ENCODE measurements at regions not wholly inside any gene's neighbourhood (a gene's known extent, or its start where the extent isn't known, plus 50 kb on each side); places are given as distances from the start of the nearest gene placed in this dataset.

GRCh38 chr6:167647306-167647705, 179.4 kb upstream of the AFDN start:
- Histone ChIP-seq H3K4me3 (ENCODE audit: low read depth, low read length) (no peak overlapping the region), H3K4me2 (ENCODE audit: low read length) (no peak overlapping the region), H3K18ac (ENCODE audit: low read length) (no peak overlapping the region), H4K12ac (ENCODE audit: low read depth, low read length) (no peak overlapping the region), H3K14ac (ENCODE audit: low read length) (no peak overlapping the region), H3K9ac (ENCODE audit: low read length) (no peak overlapping the region), H3K36me3 (ENCODE audit: control insufficient read depth in 1 of 2, insufficient read depth in 2 of 2, low read length in 2 of 2) (no peaks in the 10 kb centered on the region), H4K91ac (ENCODE audit: low read depth, low read length) (no peak overlapping the region), H3K79me1 (ENCODE audit: low read length) (no peaks in the 10 kb centered on the region), H3K27ac (ENCODE audit: low read depth, low read length) (no peak overlapping the region), H3K9me3 (ENCODE audit: insufficient read depth, low read depth, low read length) (peaks cover 9% of the 10 kb centered on the region), H2AK5ac (ENCODE audit: low read length) (no peak overlapping the region), H3K4ac (ENCODE audit: low read depth, low read length) (no peak overlapping the region), H3K27me3 (ENCODE audit: insufficient read depth, low read length) (no peaks in the 10 kb centered on the region), H3K4me1 (ENCODE audit: control insufficient read depth in 1 of 2, insufficient read depth in 2 of 2, low read length in 2 of 2) (peaks cover 0 to 2% of the 10 kb centered on the region in 2 experiments), H2BK120ac (ENCODE audit: insufficient read depth, low read length, poor library complexity) (no peak overlapping the region), H4K8ac (ENCODE audit: low read depth, low read length) (no peak overlapping the region), H3K79me2 (ENCODE audit: control insufficient read depth, insufficient read depth, low read length, poor library complexity) (no peaks in the 10 kb centered on the region), H2AFZ (ENCODE audit: insufficient read depth, low read length, poor library complexity) (no peak overlapping the region), H2BK12ac (ENCODE audit: low read length) (no peak overlapping the region), H3K23ac (ENCODE audit: low read length) (no peak overlapping the region), H2BK5ac (ENCODE audit: low read depth, low read length, poor library complexity) (no peak overlapping the region)
- no peak for DNase-seq
- WGBS (ENCODE audit: extremely low coverage, insufficient coverage, insufficient read length) = no CpG with 5 or more reads among the region's 4 CpGs

GRCh38 chr6:167647737-167648470, 178.8 kb upstream of the AFDN start:
- H2BK12ac ChIP-seq (ENCODE audit: low read length) = no peak overlapping the region
- H4K8ac ChIP-seq (ENCODE audit: low read depth, low read length) = no peak overlapping the region
- WGBS (ENCODE audit: extremely low coverage, insufficient coverage, insufficient read length) = no CpG with 5 or more reads among the region's 13 CpGs
- peaks cover 9% of the 10 kb centered on the region for H3K9me3 ChIP-seq (ENCODE audit: insufficient read depth, low read depth, low read length)
- no peak overlapping the region for H3K14ac ChIP-seq (ENCODE audit: low read length)
- H3K4me1 ChIP-seq (ENCODE audit: control insufficient read depth in 1 of 2, insufficient read depth in 2 of 2, low read length in 2 of 2) = peaks cover 0 to 4% of the 10 kb centered on the region in 2 experiments
- H2AFZ ChIP-seq (ENCODE audit: insufficient read depth, low read length, poor library complexity) = no peak overlapping the region
- H2BK5ac ChIP-seq (ENCODE audit: low read depth, low read length, poor library complexity) = no peak overlapping the region
- no peak overlapping the region for H3K27ac ChIP-seq (ENCODE audit: low read depth, low read length)
- H3K79me1 ChIP-seq (ENCODE audit: low read length) = no peaks in the 10 kb centered on the region
- no peak overlapping the region for H4K91ac ChIP-seq (ENCODE audit: low read depth, low read length)
- no peak overlapping the region for H2AK5ac ChIP-seq (ENCODE audit: low read length)
- no peak overlapping the region for H3K4me3 ChIP-seq (ENCODE audit: low read depth, low read length)
- no peak overlapping the region for H2BK120ac ChIP-seq (ENCODE audit: insufficient read depth, low read length, poor library complexity)
- no peaks in the 10 kb centered on the region for H3K27me3 ChIP-seq (ENCODE audit: insufficient read depth, low read length)
- H3K4me2 ChIP-seq (ENCODE audit: low read length) = no peak overlapping the region
- no peak overlapping the region for H3K4ac ChIP-seq (ENCODE audit: low read depth, low read length)
- H4K12ac ChIP-seq (ENCODE audit: low read depth, low read length) = no peak overlapping the region
- DNase-seq = no peak
- no peak overlapping the region for H3K18ac ChIP-seq (ENCODE audit: low read length)
- H3K23ac ChIP-seq (ENCODE audit: low read length) = no peak overlapping the region
- no peaks in the 10 kb centered on the region for H3K36me3 ChIP-seq (ENCODE audit: control insufficient read depth in 1 of 2, insufficient read depth in 2 of 2, low read length in 2 of 2)
- no peak overlapping the region for H3K9ac ChIP-seq (ENCODE audit: low read length)
- H3K79me2 ChIP-seq (ENCODE audit: control insufficient read depth, insufficient read depth, low read length, poor library complexity) = no peaks in the 10 kb centered on the region

DNA sequence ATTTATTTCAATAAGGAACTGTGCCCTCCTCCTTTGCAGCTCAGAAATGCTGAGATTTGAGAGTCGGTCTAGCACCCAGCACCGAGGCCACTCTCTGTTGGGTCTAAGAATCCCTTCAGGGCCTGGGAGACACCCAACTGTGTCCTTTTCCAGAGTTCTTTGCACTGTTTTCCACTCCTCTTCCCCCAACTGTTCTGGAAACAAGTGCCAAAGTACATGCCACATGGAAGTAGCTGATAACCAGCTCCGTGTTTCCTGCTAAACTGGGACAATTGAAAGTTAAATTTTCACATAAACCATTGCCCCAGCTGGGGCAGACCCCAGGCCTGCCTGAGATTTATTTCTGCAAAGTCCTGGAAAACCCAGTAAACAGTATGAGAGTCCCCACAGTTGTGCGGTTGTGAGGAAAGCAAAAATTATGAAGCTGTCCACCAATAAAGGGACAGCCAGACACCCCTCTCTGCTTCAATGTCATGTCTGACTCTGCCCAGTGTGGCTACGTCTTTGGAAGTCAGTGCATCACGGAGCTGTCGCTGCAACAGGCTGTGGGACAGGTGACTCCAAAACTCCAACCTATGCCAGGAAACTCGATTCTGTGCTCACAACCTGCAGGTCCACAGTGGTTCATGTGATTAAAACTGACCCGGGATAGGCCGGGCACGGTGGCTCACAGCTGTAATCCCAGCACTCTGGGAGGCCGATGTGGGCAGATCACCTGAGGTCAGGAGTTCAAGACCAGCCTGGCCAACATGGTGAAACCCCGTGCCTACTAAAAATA, 178.0 kb upstream of the AFDN start:
- H2AK5ac ChIP-seq (ENCODE audit: low read length) = no peak overlapping the region
- H3K79me1 ChIP-seq (ENCODE audit: low read length) = no peaks in the 10 kb centered on the region
- H2BK12ac ChIP-seq (ENCODE audit: low read length) = no peak overlapping the region
- H3K79me2 ChIP-seq (ENCODE audit: control insufficient read depth, insufficient read depth, low read length, poor library complexity) = no peaks in the 10 kb centered on the region
- no peak overlapping the region for H4K8ac ChIP-seq (ENCODE audit: low read depth, low read length)
- H4K91ac ChIP-seq (ENCODE audit: low read depth, low read length) = no peak overlapping the region
- H3K36me3 ChIP-seq (ENCODE audit: control insufficient read depth in 1 of 2, insufficient read depth in 2 of 2, low read length in 2 of 2) = no peaks in the 10 kb centered on the region
- no peak overlapping the region for H3K4ac ChIP-seq (ENCODE audit: low read depth, low read length)
- H3K4me1 ChIP-seq (ENCODE audit: control insufficient read depth in 1 of 2, insufficient read depth in 2 of 2, low read length in 2 of 2) = peaks cover 0 to 4% of the 10 kb centered on the region in 2 experiments
- H3K14ac ChIP-seq (ENCODE audit: low read length) = no peak overlapping the region
- no peak overlapping the region for H3K4me3 ChIP-seq (ENCODE audit: low read depth, low read length)
- no peak overlapping the region for H2BK5ac ChIP-seq (ENCODE audit: low read depth, low read length, poor library complexity)
- H3K23ac ChIP-seq (ENCODE audit: low read length) = no peak overlapping the region
- no peaks in the 10 kb centered on the region for H3K27me3 ChIP-seq (ENCODE audit: insufficient read depth, low read length)
- no peak overlapping the region for H2AFZ ChIP-seq (ENCODE audit: insufficient read depth, low read length, poor library complexity)
- no peak overlapping the region for H2BK120ac ChIP-seq (ENCODE audit: insufficient read depth, low read length, poor library complexity)
- H3K18ac ChIP-seq (ENCODE audit: low read length) = no peak overlapping the region
- no peak overlapping the region for H3K4me2 ChIP-seq (ENCODE audit: low read length)
- H3K9me3 ChIP-seq (ENCODE audit: insufficient read depth, low read depth, low read length) = peaks cover 11% of the 10 kb centered on the region
- no peak overlapping the region for H4K12ac ChIP-seq (ENCODE audit: low read depth, low read length)
- WGBS (ENCODE audit: extremely low coverage, insufficient coverage, insufficient read length) = no CpG with 5 or more reads among the region's 13 CpGs
- no peak overlapping the region for H3K9ac ChIP-seq (ENCODE audit: low read length)
- no peak for DNase-seq
- no peak overlapping the region for H3K27ac ChIP-seq (ENCODE audit: low read depth, low read length)

DNA sequence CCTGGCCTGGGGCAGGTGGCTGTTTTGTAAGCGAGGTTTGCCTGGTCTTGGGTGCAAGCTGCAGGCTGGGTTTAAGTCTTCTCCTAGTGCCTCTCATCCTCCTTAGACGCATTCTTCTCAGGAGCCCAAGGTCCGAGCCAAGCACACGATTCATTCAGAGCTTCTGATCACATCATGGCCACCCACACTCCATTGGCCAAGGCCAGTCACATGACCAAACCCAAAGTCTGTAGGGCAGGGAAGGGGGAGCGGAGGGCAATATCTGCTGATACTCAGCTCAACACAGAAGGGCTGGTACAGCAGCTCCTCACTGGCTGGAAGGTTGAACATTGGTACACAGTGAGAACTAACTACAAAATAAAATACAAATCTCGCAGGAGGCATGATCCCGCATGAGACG, 177.2 kb upstream of the AFDN start:
- H3K79me1 ChIP-seq (ENCODE audit: low read length) = no peaks in the 10 kb centered on the region
- H3K14ac ChIP-seq (ENCODE audit: low read length) = no peak overlapping the region
- no peak overlapping the region for H3K4ac ChIP-seq (ENCODE audit: low read depth, low read length)
- no peak overlapping the region for H3K18ac ChIP-seq (ENCODE audit: low read length)
- no peak overlapping the region for H3K27ac ChIP-seq (ENCODE audit: low read depth, low read length)
- peaks cover 0 to 4% of the 10 kb centered on the region in 2 experiments for H3K4me1 ChIP-seq (ENCODE audit: control insufficient read depth in 1 of 2, insufficient read depth in 2 of 2, low read length in 2 of 2)
- no peak overlapping the region for H2AK5ac ChIP-seq (ENCODE audit: low read length)
- no peaks in the 10 kb centered on the region for H3K36me3 ChIP-seq (ENCODE audit: control insufficient read depth in 1 of 2, insufficient read depth in 2 of 2, low read length in 2 of 2)
- H2BK5ac ChIP-seq (ENCODE audit: low read depth, low read length, poor library complexity) = no peak overlapping the region
- H3K9me3 ChIP-seq (ENCODE audit: insufficient read depth, low read depth, low read length) = peaks cover 12% of the 10 kb centered on the region
- no peak overlapping the region for H2AFZ ChIP-seq (ENCODE audit: insufficient read depth, low read length, poor library complexity)
- H3K4me3 ChIP-seq (ENCODE audit: low read depth, low read length) = no peak overlapping the region
- no peak for DNase-seq
- H2BK12ac ChIP-seq (ENCODE audit: low read length) = no peak overlapping the region
- H3K79me2 ChIP-seq (ENCODE audit: control insufficient read depth, insufficient read depth, low read length, poor library complexity) = no peaks in the 10 kb centered on the region
- H3K4me2 ChIP-seq (ENCODE audit: low read length) = no peak overlapping the region
- H3K23ac ChIP-seq (ENCODE audit: low read length) = no peak overlapping the region
- no peaks in the 10 kb centered on the region for H3K27me3 ChIP-seq (ENCODE audit: insufficient read depth, low read length)
- no peak overlapping the region for H3K9ac ChIP-seq (ENCODE audit: low read length)
- no peak overlapping the region for H2BK120ac ChIP-seq (ENCODE audit: insufficient read depth, low read length, poor library complexity)
- H4K12ac ChIP-seq (ENCODE audit: low read depth, low read length) = no peak overlapping the region
- no peak overlapping the region for H4K91ac ChIP-seq (ENCODE audit: low read depth, low read length)
- no peak overlapping the region for H4K8ac ChIP-seq (ENCODE audit: low read depth, low read length)
- WGBS (ENCODE audit: extremely low coverage, insufficient coverage, insufficient read length) = no CpG with 5 or more reads among the region's 8 CpGs
